GM12878 (cell line): ENCODE measurements at regions not wholly inside any gene's neighbourhood (a gene's known extent, or its start where the extent isn't known, plus 50 kb on each side); places are given as distances from the start of the nearest gene placed in this dataset.

Experiments used
- ATAC-seq: fragments of 200-7000 bp; cut with Tn5 transposase; 3 replicates; pipeline ENCODE4 v1.9.1; 2020; ENCODE audit warnings: mild to moderate bottlenecking, moderate library complexity
- BruUV-seq: library from RNA; stranded (reverse); fragments of 400-500 nt; replicated peaks from 2 replicates; lab custom pipeline; 2021; lab: Mats Ljungman, UMichigan
- CTCF ChIA-PET: fragments of 300-600 bp; sonication (Branson Sonifier 250); formaldehyde crosslinking; extraction: SDS; loops from one replicate; lab custom pipeline; 2021; ENCODE audit warnings: inconsistent platforms; lab: Yijun Ruan, JAX
- POLR2A ChIA-PET: fragments of 350-600 bp; formaldehyde crosslinking; extraction: SDS; loops from one replicate; lab custom pipeline; 2021; ENCODE audit warnings: inconsistent platforms; lab: Charles Lee
- RAD21 ChIA-PET: fragments of 300-600 bp; sonication (Branson Sonifier 250); formaldehyde crosslinking; loops from one replicate; lab custom pipeline; 2023; ENCODE audit warnings: antibody characterized with exemption; ENCODE audit not compliant: unreplicated experiment; lab: Charles Lee
- SMC1A ChIA-PET: fragments of 300-600 bp; sonication (Branson Sonifier 250); formaldehyde crosslinking; loops from one replicate; lab custom pipeline; 2023; ENCODE audit not compliant: unreplicated experiment, uncharacterized antibody; lab: Charles Lee
- DNase-seq: peaks from one replicate; pipeline ENCODE4 v3.0.0-alpha.2; 2011; ENCODE audit warnings: low read depth, low spot score
- FAIRE-seq: peaks from 3 replicates; lab custom pipeline; 2011; peaks lifted over from hg19 to GRCh38; lab: Jason Lieb, UNC
- H2AFZ ChIP-seq: 2 replicates; pipeline ENCODE4 v1.6.0; 2011; ENCODE audit warnings: low read depth, low read length, control low read depth; ENCODE audit not compliant: control insufficient read depth
- H3K27ac ChIP-seq: 2 replicates; pipeline ENCODE4 v1.5.1; 2011; ENCODE audit warnings: control low read depth; ENCODE audit not compliant: control insufficient read depth, insufficient read depth
- H3K27me3 ChIP-seq, 2 experiments: replicated peaks in 1 of 2; 2 replicates each; pipeline versions ENCODE4 v1.6.0 to v1.6.1; 2011; ENCODE audit warnings: low read length in 1 of 2; ENCODE audit not compliant: control insufficient read depth in 2 of 2, insufficient read depth in 2 of 2
- H3K36me3 ChIP-seq, 2 experiments: 2 replicates each; pipeline ENCODE4 v1.5.1; 2011; ENCODE audit warnings: low read length in 1 of 2; ENCODE audit not compliant: control insufficient read depth in 2 of 2, insufficient read depth in 2 of 2
- H3K4me1 ChIP-seq: 2 replicates; pipeline ENCODE4 v1.6.1; 2011; ENCODE audit warnings: mild to moderate bottlenecking, low read length, moderate library complexity, mixed read lengths; ENCODE audit not compliant: control insufficient read depth, insufficient read depth
- H3K4me2 ChIP-seq: 2 replicates; pipeline ENCODE4 v1.6.0; 2011; ENCODE audit warnings: control low read depth; ENCODE audit not compliant: control insufficient read depth, insufficient read depth
- H3K4me3 ChIP-seq: fragments of 200-600 bp; sonication (generic); 2 replicates; pipeline ENCODE4 v1.5.1; 2016
- H3K79me2 ChIP-seq: 2 replicates; pipeline ENCODE4 v1.6.0; 2011; ENCODE audit warnings: low read length; ENCODE audit not compliant: control insufficient read depth, insufficient read depth
- H3K9ac ChIP-seq: 2 replicates; pipeline ENCODE4 v1.8.0; 2011; ENCODE audit warnings: low read length, control low read depth, mixed read lengths; ENCODE audit not compliant: control insufficient read depth, insufficient read depth
- H3K9me3 ChIP-seq: replicated peaks from 3 replicates; pipeline ENCODE4 v1.5.1; 2011; ENCODE audit warnings: mild to moderate bottlenecking, low read length; ENCODE audit not compliant: control insufficient read depth, insufficient read depth
- H4K20me1 ChIP-seq: 2 replicates; pipeline ENCODE4 v1.6.0; 2011; ENCODE audit not compliant: control insufficient read depth, insufficient read depth
- ATF2 ChIP-seq: IDR thresholded peaks from 2 replicates; pipeline ENCODE4 v1.6.1; 2012; ENCODE audit warnings: low read length, inconsistent platforms
- ATF7 ChIP-seq: fragments of 450-650 bp; IDR thresholded peaks from 2 replicates; pipeline ENCODE4 v1.6.1; 2016; ENCODE audit warnings: low read depth, mild to moderate bottlenecking
- BCL11A ChIP-seq: IDR thresholded peaks from 2 replicates; pipeline ENCODE4 v1.6.1; 2011; ENCODE audit warnings: low read depth, low read length
- BRCA1 ChIP-seq: IDR thresholded peaks from 2 replicates; pipeline ENCODE4 v1.6.1; 2011; ENCODE audit warnings: low read depth, low read length, improper control_type of control experiment
- CBFB ChIP-seq: IDR thresholded peaks from 2 replicates; pipeline ENCODE4 v1.6.1; 2016; ENCODE audit warnings: antibody characterized with exemption, low read depth
- CREB1 ChIP-seq: IDR thresholded peaks from 2 replicates; pipeline ENCODE4 v1.6.1; 2012; ENCODE audit warnings: low read depth, mild to moderate bottlenecking, inconsistent platforms
- CREM ChIP-seq: IDR thresholded peaks from 2 replicates; pipeline ENCODE4 v1.6.1; 2014; ENCODE audit warnings: antibody characterized with exemption, low read depth
- EED ChIP-seq: sonication (generic); IDR thresholded peaks from 2 replicates; pipeline ENCODE4 v1.6.1; 2016; ENCODE audit warnings: antibody characterized with exemption, low read depth
- EP300 ChIP-seq, 2 experiments: fragments of 150-350 bp in 1 of 2; IDR thresholded peaks; 2 replicates each; pipeline ENCODE4 v1.6.1; 2011 to 2012; ENCODE audit warnings: low read depth in 2 of 2, low read length in 2 of 2, borderline replicate concordance in 1 of 2, improper control_type of control experiment in 1 of 2, inconsistent platforms in 1 of 2; ENCODE audit not compliant: control insufficient read depth in 1 of 2
- FOXM1 ChIP-seq: IDR thresholded peaks from 2 replicates; pipeline ENCODE4 v1.6.1; 2012; ENCODE audit warnings: low read depth, mild to moderate bottlenecking, inconsistent platforms, low read length, moderate library complexity
- IKZF2 ChIP-seq, 2 experiments: fragments of 450-650 bp; IDR thresholded peaks; 2 replicates each; pipeline ENCODE4 v1.6.1; 2017; ENCODE audit warnings: mild to moderate bottlenecking in 2 of 2, moderate library complexity in 2 of 2
- JUNB ChIP-seq: IDR thresholded peaks from 2 replicates; pipeline ENCODE4 v1.6.1; 2016; ENCODE audit warnings: antibody characterized with exemption, mild to moderate bottlenecking
- MEF2A ChIP-seq: IDR thresholded peaks from 2 replicates; pipeline ENCODE4 v1.6.1; 2011; ENCODE audit warnings: low read depth, mild to moderate bottlenecking, low read length, moderate library complexity; ENCODE audit not compliant: insufficient read depth
- MYC ChIP-seq: IDR thresholded peaks from 2 replicates; pipeline ENCODE4 v1.6.1; 2011; ENCODE audit warnings: mild to moderate bottlenecking, low read length, moderate library complexity, inconsistent platforms; ENCODE audit not compliant: insufficient read depth, insufficient replicate concordance, insufficient read length, severe bottlenecking
- NBN ChIP-seq: fragments of 450-650 bp; IDR thresholded peaks from 2 replicates; pipeline ENCODE4 v1.6.1; 2016
- RUNX3 ChIP-seq: IDR thresholded peaks from 2 replicates; pipeline ENCODE4 v1.6.1; 2012; ENCODE audit warnings: low read length, inconsistent platforms
- SPI1 ChIP-seq: IDR thresholded peaks from 2 replicates; pipeline ENCODE4 v1.6.1; 2011; ENCODE audit warnings: low read depth, mild to moderate bottlenecking, low read length, moderate library complexity, borderline replicate concordance; ENCODE audit not compliant: insufficient read depth
- ZBED1 ChIP-seq: IDR thresholded peaks from 2 replicates; pipeline ENCODE4 v1.6.1; 2016; ENCODE audit warnings: borderline replicate concordance
- ZNF24 ChIP-seq: fragments of 450-650 bp; IDR thresholded peaks from 2 replicates; pipeline ENCODE4 v1.6.1; 2017; ENCODE audit warnings: antibody characterized with exemption, mild to moderate bottlenecking
- ZNF622 ChIP-seq: fragments of 450-650 bp; IDR thresholded peaks from 2 replicates; pipeline ENCODE4 v1.6.1; 2017; ENCODE audit warnings: mild to moderate bottlenecking, inconsistent platforms
- WGBS: methylation state at CpG from one replicate; pipeline ENCODE4 v1.1.6; 2016; ENCODE audit warnings: low lambda C conversion rate; ENCODE audit not compliant: insufficient replicate concordance, insufficient coverage; ENCODE audit errors: missing lambda C conversion rate; 5-methylcytosine and 5-hydroxymethylcytosine counted together
- in situ Hi-C: fragments of 300-500 bp; cut with MboI; formaldehyde crosslinking; loops from 9 replicates; pipeline ENCODE4 v1.14.3; 2018; ENCODE audit warnings: mixed read lengths
- intact Hi-C: fragments of 100-400 bp; cut with micrococcal nuclease; formaldehyde crosslinking; loops from one replicate; pipeline ENCODE4 v1.14.2; 2022; ENCODE audit not compliant: unreplicated experiment
- TF ChIP-seq, protein P1 (sequence below): fragments of 450-650 bp; IDR thresholded peaks from 2 replicates; pipeline ENCODE4 v1.6.1; 2017; ENCODE audit warnings: low read depth, mild to moderate bottlenecking, moderate library complexity

DNA sequence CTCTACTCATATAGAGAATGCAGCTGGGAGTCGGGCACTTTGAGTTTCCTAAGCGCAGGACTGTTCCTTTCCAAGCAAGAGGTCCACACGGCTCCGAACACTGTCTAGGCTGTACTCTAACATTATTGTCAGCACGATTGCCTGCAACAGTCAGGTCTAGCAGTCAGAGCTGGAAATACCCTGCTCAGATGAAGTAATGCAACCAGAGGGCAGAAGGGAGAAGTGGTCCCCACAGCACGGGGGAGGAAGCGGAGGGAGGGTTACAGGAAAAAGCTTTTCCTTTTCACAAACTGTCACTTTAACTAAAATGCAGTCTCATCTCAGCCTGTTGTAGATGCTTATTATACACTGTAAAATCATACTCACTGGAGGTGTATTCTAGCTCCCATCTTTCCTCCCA, 98.9 kb upstream of the SLC44A3 start:
- POLR2A ChIA-PET, result interaction anchor here (0.8 kb wide), 1 partner anchor 8 kb away, joined by 4 read pairs; no protein-coding TSS in a partner anchor
- Histone ChIP-seq H3K27ac (no peak overlapping the region; the same call in 1 of the 2 replicates), H3K4me3 (no peak overlapping the region), H3K4me2 (peak overlapping the region; percentile 56), H3K27me3 (no peaks in the 10 kb centered on the region), H2AFZ (peak overlapping the region; percentile 37), H3K9me3 (no peaks in the 10 kb centered on the region), H3K79me2 (no peaks in the 10 kb centered on the region), H3K9ac (peak overlapping the region; percentile 16; the same call in 1 of the 2 replicates), H3K36me3 (no peaks in the 10 kb centered on the region), H4K20me1 (no peaks in the 10 kb centered on the region), H3K4me1 (peaks cover 15% of the 10 kb centered on the region)
- intact Hi-C loops, result loop anchor here (5.0 kb wide), 1 partner anchor 71 kb away; no protein-coding TSS in a partner anchor
- RAD21 ChIA-PET, result interaction anchor here (1.0 to 1.5 kb wide), 2 partner anchors 11 to 133 kb away, joined by 3 read pairs; no protein-coding TSS in a partner anchor
- BruUV-seq, result no TSS peak
- CTCF ChIA-PET, result interaction anchor here (1.5 to 2.4 kb wide), 3 partner anchors 10 to 240 kb away, joined by 3 to 9 read pairs (median 6); no protein-coding TSS in a partner anchor
- FAIRE-seq (no peak), DNase-seq (peak; percentile 21), ATAC-seq (peak; percentile 90)
- SMC1A ChIA-PET, result interaction anchor here (0.7 to 1.5 kb wide), 5 partner anchors 15 to 207 kb away, joined by 3 to 5 read pairs (median 4); no protein-coding TSS in a partner anchor
- WGBS, result 49% methylated on average over 7 of the region's 7 CpGs
- in situ Hi-C loops, result no loop called here
- TF ChIP-seq BRCA1, result no peak
- peak; percentile 88 for TF ChIP-seq SPI1
- no peak for TF ChIP-seq MYC
- TF ChIP-seq ZNF24, result peak; percentile 90
- TF ChIP-seq ATF2, result peak; percentile 71
- TF ChIP-seq MEF2A, result 0 out of 2 replicates have a peak, but pooled peaks have one; percentile 3
- peak; percentile 62; the same call in 1 of the 2 replicates for TF ChIP-seq CREM
- TF ChIP-seq NBN, result no peak
- TF ChIP-seq, protein P1, sequence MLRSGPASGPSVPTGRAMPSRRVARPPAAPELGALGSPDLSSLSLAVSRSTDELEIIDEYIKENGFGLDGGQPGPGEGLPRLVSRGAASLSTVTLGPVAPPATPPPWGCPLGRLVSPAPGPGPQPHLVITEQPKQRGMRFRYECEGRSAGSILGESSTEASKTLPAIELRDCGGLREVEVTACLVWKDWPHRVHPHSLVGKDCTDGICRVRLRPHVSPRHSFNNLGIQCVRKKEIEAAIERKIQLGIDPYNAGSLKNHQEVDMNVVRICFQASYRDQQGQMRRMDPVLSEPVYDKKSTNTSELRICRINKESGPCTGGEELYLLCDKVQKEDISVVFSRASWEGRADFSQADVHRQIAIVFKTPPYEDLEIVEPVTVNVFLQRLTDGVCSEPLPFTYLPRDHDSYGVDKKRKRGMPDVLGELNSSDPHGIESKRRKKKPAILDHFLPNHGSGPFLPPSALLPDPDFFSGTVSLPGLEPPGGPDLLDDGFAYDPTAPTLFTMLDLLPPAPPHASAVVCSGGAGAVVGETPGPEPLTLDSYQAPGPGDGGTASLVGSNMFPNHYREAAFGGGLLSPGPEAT, result peak; percentile 44; the same call in 1 of the 2 replicates
- peak; percentile 72 for TF ChIP-seq RUNX3
- no peak for TF ChIP-seq EP300 (IDR thresholded peaks at IDR 0.05; ENCODE audit: borderline replicate concordance in 1 of 2, control insufficient read depth in 1 of 2, low read depth in 2 of 2, low read length in 2 of 2)
- TF ChIP-seq CBFB, result 0 out of 2 replicates have a peak, but pooled peaks have one; percentile 34
- TF ChIP-seq CREB1, result 0 out of 2 replicates have a peak, but pooled peaks have one; percentile 28
- peak; percentile 43; the same call in 1 of the 2 replicates for TF ChIP-seq FOXM1
- 0 out of 2 replicates have a peak, but pooled peaks have one; percentile 39 for TF ChIP-seq BCL11A
- TF ChIP-seq JUNB, result peak; percentile 59
- peak; percentile 64; the same call in 1 of the 2 replicates for TF ChIP-seq ZBED1
- TF ChIP-seq ATF7, result peak; percentile 71
- TF ChIP-seq EED, result peak; percentile 86
- no peak for TF ChIP-seq ZNF622
- peak in 1 of 2 experiments; percentile 31; a peak in 2 of 4 replicates for TF ChIP-seq IKZF2 (IDR thresholded peaks at IDR 0.05)
